HepG2 (cell line): ENCODE measurements at regions not wholly inside any gene's neighbourhood (a gene's known extent, or its start where the extent isn't known, plus 50 kb on each side); places are given as distances from the start of the nearest gene placed in this dataset.
"Not testable (repeated sequence)": the region's sequence is repeated elsewhere in the genome, so short reads cannot be mapped to it uniquely, and the experiment has no call there.

ENCODE experiments used
- CTCF ChIP-seq: sonication (generic); formaldehyde crosslinking; IDR thresholded peaks from 2 replicates; pipeline ENCODE4 v1.5.0; 2020; ENCODE audit warnings: mild to moderate bottlenecking, missing genetic modification reagents, moderate library complexity
- FOSL1 ChIP-seq: sonication (generic); formaldehyde crosslinking; IDR thresholded peaks from 2 replicates; pipeline ENCODE4 v1.9.0; 2021; ENCODE audit warnings: missing genetic modification reagents, borderline replicate concordance
- JUND ChIP-seq: sonication (generic); formaldehyde crosslinking; IDR thresholded peaks from 2 replicates; pipeline ENCODE4 v1.8.0; 2022; ENCODE audit warnings: mild to moderate bottlenecking, missing genetic modification reagents
- MYNN ChIP-seq: sonication (generic); formaldehyde crosslinking; IDR thresholded peaks from 2 replicates; pipeline ENCODE4 v1.4.0; 2020; ENCODE audit warnings: mild to moderate bottlenecking, low read depth, missing genetic modification reagents
- NFE2L2 ChIP-seq: fragments of 150-350 bp; IDR thresholded peaks from 2 replicates; pipeline ENCODE4 v1.6.1; 2014; ENCODE audit warnings: low read length
- POLR2A ChIP-seq, 2 experiments: IDR thresholded peaks; 2 replicates each; pipeline ENCODE4 v1.6.1; 2011; ENCODE audit warnings: low read depth in 2 of 2, low read length in 2 of 2, mild to moderate bottlenecking in 1 of 2, moderate library complexity in 1 of 2; ENCODE audit not compliant: insufficient read depth in 1 of 2
- RAD21 ChIP-seq: fragments of 450-650 bp; formaldehyde crosslinking; IDR thresholded peaks from 2 replicates; pipeline ENCODE4 v1.5.0; 2020; ENCODE audit warnings: mild to moderate bottlenecking
- RBAK ChIP-seq: sonication (generic); formaldehyde crosslinking; IDR thresholded peaks from 2 replicates; pipeline ENCODE4 v1.5.1; 2020; ENCODE audit warnings: mild to moderate bottlenecking, missing genetic modification reagents
- SP4 ChIP-seq: sonication (generic); formaldehyde crosslinking; IDR thresholded peaks from 2 replicates; pipeline ENCODE4 v1.8.1; 2023; ENCODE audit warnings: mild to moderate bottlenecking, missing genetic modification reagents
- SRF ChIP-seq: IDR thresholded peaks from 2 replicates; pipeline ENCODE4 v1.6.1; 2011; ENCODE audit warnings: mild to moderate bottlenecking, low read depth, low read length, moderate library complexity
- STAT6 ChIP-seq: sonication (generic); formaldehyde crosslinking; IDR thresholded peaks from 2 replicates; pipeline ENCODE4 v1.4.0; 2020; ENCODE audit warnings: missing genetic modification reagents, mild to moderate bottlenecking, borderline replicate concordance
- ZNF318 ChIP-seq: sonication (generic); formaldehyde crosslinking; IDR thresholded peaks from 2 replicates; pipeline ENCODE4 v1.4.0; 2020; ENCODE audit warnings: mild to moderate bottlenecking, missing genetic modification reagents
- ZNF773 ChIP-seq: sonication (generic); formaldehyde crosslinking; IDR thresholded peaks from 2 replicates; pipeline ENCODE4 v1.4.0; 2020; ENCODE audit warnings: missing genetic modification reagents, borderline replicate concordance

GRCh38 chr1:144021690-144022384 is 50.1 kb upstream of the FAM72C start:
- TF ChIP-seq CTCF (CRISPR knock-in tag); ZNF773 (CRISPR knock-in tag); SP4 (CRISPR knock-in tag); STAT6 (CRISPR knock-in tag); RAD21 (CRISPR knock-in tag); FOSL1 (CRISPR knock-in tag); MYNN (CRISPR knock-in tag); ZNF318; JUND (CRISPR knock-in tag); SRF; POLR2A (IDR thresholded peaks at IDR 0.05; ENCODE audit: insufficient read depth in 1 of 2, low read depth in 2 of 2, low read length in 2 of 2); NFE2L2; RBAK (CRISPR knock-in tag): not testable (repeated sequence)
